A549 (cell line): ENCODE measurements at regions not wholly inside any gene's neighbourhood (a gene's known extent, or its start where the extent isn't known, plus 50 kb on each side); places are given as distances from the start of the nearest gene placed in this dataset.

ENCODE experiments used
- ATAC-seq, 2 experiments: fragments of 200-7000 bp in 1 of 2; fragments of >200 bp in 1 of 2; cut with Nextera tagmentation in 1 of 2; cut with Tn5 transposase in 1 of 2; 3 replicates each; pipeline versions ENCODE4 v1.8.0 to v1.9.1; 2018 to 2020; ENCODE audit warnings: mild to moderate bottlenecking in 1 of 2, moderate library complexity in 1 of 2
- CTCF ChIA-PET: fragments of 300-600 bp; sonication (Branson Sonifier 250); formaldehyde crosslinking; extraction: SDS; loops from one replicate; lab custom pipeline; 2021; ENCODE audit warnings: antibody characterized with exemption, inconsistent platforms; lab: Yijun Ruan, JAX
- POLR2A ChIA-PET: fragments of 350-600 bp; formaldehyde crosslinking; extraction: SDS; loops from one replicate; lab custom pipeline; 2021; ENCODE audit warnings: antibody characterized with exemption, inconsistent platforms; lab: Yijun Ruan, JAX
- DNase-seq, 2 experiments: peaks; one replicate each; pipeline versions ENCODE4 v3.0.0 to v3.0.0-alpha.2; 2011 to 2016; ENCODE audit warnings: low read depth in 1 of 2, low spot score in 1 of 2
- FAIRE-seq: peaks from 2 replicates; lab custom pipeline; 2011; peaks lifted over from hg19 to GRCh38; lab: Jason Lieb, UNC
- H3K27ac ChIP-seq, 2 experiments: fragments of >200 bp; sonication (Bioruptor Twin); formaldehyde crosslinking; 3 replicates each; pipeline ENCODE4 v1.5.1; 2016 to 2017
- H3K4me1 ChIP-seq: fragments of >200 bp; sonication (Bioruptor Twin); formaldehyde crosslinking; 3 replicates; pipeline ENCODE4 v1.6.1; 2016
- H3K4me2 ChIP-seq: fragments of >200 bp; sonication (Bioruptor Twin); formaldehyde crosslinking; 3 replicates; pipeline ENCODE4 v1.6.1; 2016
- H3K4me3 ChIP-seq: fragments of >200 bp; sonication (Bioruptor Twin); formaldehyde crosslinking; 3 replicates; pipeline ENCODE4 v1.5.1; 2016
- H3K9me3 ChIP-seq: fragments of >200 bp; sonication (Bioruptor Twin); formaldehyde crosslinking; 3 replicates; pipeline ENCODE4 v1.6.1; 2016
- BHLHE40 ChIP-seq: IDR thresholded peaks from 2 replicates; pipeline ENCODE4 v1.6.1; 2012; ENCODE audit warnings: low read depth, low read length, inconsistent platforms
- CBX8 ChIP-seq: fragments of 200-600 bp; sonication (generic); IDR thresholded peaks from 2 replicates; pipeline ENCODE4 v1.6.1; 2016
- CEBPB ChIP-seq, 2 experiments: fragments of >200 bp in 1 of 2; sonication (Bioruptor Twin) in 1 of 2; formaldehyde crosslinking in 1 of 2; IDR thresholded peaks; 2 replicates each; pipeline ENCODE4 v1.6.1; 2012 to 2016
- EHF ChIP-seq: fragments of 250-450 bp; sonication (Bioruptor Pico); IDR thresholded peaks from 2 replicates; pipeline ENCODE4 v1.5.0; 2020; ENCODE audit warnings: mild to moderate bottlenecking
- EHMT2 ChIP-seq: fragments of 200-600 bp; sonication (generic); IDR thresholded peaks from 2 replicates; pipeline ENCODE4 v1.6.1; 2016; ENCODE audit warnings: antibody characterized with exemption, low read depth, mild to moderate bottlenecking, moderate library complexity
- FOSB ChIP-seq: fragments of 250-450 bp; sonication (Bioruptor Pico); IDR thresholded peaks from 2 replicates; pipeline ENCODE4 v1.5.0; 2020; ENCODE audit warnings: mild to moderate bottlenecking, moderate library complexity
- FOSL2 ChIP-seq, 2 experiments: fragments of 450-650 bp in 1 of 2; fragments of >200 bp in 1 of 2; sonication (Bioruptor Twin) in 1 of 2; formaldehyde crosslinking; IDR thresholded peaks; 2 replicates each; pipeline versions ENCODE4 v1.5.0 to v1.6.1; 2016 to 2020; ENCODE audit warnings: mild to moderate bottlenecking in 1 of 2, moderate library complexity in 1 of 2
- FOXS1 ChIP-seq: fragments of 250-450 bp; sonication (Bioruptor Pico); IDR thresholded peaks from 2 replicates; pipeline ENCODE4 v1.5.0; 2020; ENCODE audit warnings: mild to moderate bottlenecking, moderate library complexity
- HDAC2 ChIP-seq: fragments of 200-600 bp; sonication (generic); IDR thresholded peaks from 2 replicates; pipeline ENCODE4 v1.6.1; 2016
- HEYL ChIP-seq: fragments of 250-450 bp; sonication (Bioruptor Pico); IDR thresholded peaks from 2 replicates; pipeline ENCODE4 v1.8.0; 2021; ENCODE audit warnings: mild to moderate bottlenecking, moderate library complexity
- HOXA7 ChIP-seq: fragments of 250-450 bp; sonication (Bioruptor Pico); IDR thresholded peaks from 2 replicates; pipeline ENCODE4 v1.5.0; 2020; ENCODE audit warnings: mild to moderate bottlenecking, moderate library complexity
- HOXB13 ChIP-seq: fragments of 250-450 bp; sonication (Bioruptor Pico); IDR thresholded peaks from 2 replicates; pipeline ENCODE4 v1.5.0; 2020; ENCODE audit warnings: low read depth, mild to moderate bottlenecking, moderate library complexity
- JUN ChIP-seq, 2 experiments: fragments of >200 bp; sonication (Bioruptor Twin); formaldehyde crosslinking; IDR thresholded peaks; 2 replicates in 1 of 2; 3 replicates in 1 of 2; pipeline ENCODE4 v1.6.1; 2016 to 2017
- JUNB ChIP-seq: fragments of >200 bp; sonication (Bioruptor Twin); formaldehyde crosslinking; IDR thresholded peaks from 2 replicates; pipeline ENCODE4 v1.6.1; 2016
- KDM5A ChIP-seq: fragments of 200-600 bp; sonication (generic); IDR thresholded peaks from 2 replicates; pipeline ENCODE4 v1.6.1; 2016; ENCODE audit warnings: antibody characterized with exemption, mild to moderate bottlenecking
- MYC ChIP-seq: IDR thresholded peaks from 2 replicates; pipeline ENCODE4 v1.6.1; 2012; ENCODE audit warnings: mild to moderate bottlenecking, inconsistent platforms, low read length, improper control_type of control experiment, borderline replicate concordance
- NPAS2 ChIP-seq: fragments of 250-450 bp; sonication (Bioruptor Pico); IDR thresholded peaks from 2 replicates; pipeline ENCODE4 v1.8.0; 2022; ENCODE audit warnings: mild to moderate bottlenecking, moderate library complexity, borderline replicate concordance
- POLR2A ChIP-seq: IDR thresholded peaks from 2 replicates; pipeline ENCODE4 v1.6.1; 2012; ENCODE audit warnings: mild to moderate bottlenecking, low read length
- POLR2AphosphoS2 ChIP-seq: conservative IDR thresholded peaks from 2 replicates; pipeline ENCODE4 v1.6.1; 2012; ENCODE audit warnings: low read length, improper control_type of control experiment, inconsistent platforms
- SREBF2 ChIP-seq: fragments of 450-650 bp; IDR thresholded peaks from 2 replicates; pipeline ENCODE4 v1.6.1; 2014; ENCODE audit warnings: mild to moderate bottlenecking, moderate library complexity
- TFCP2L1 ChIP-seq: fragments of 250-450 bp; sonication (Bioruptor Pico); IDR thresholded peaks from 2 replicates; pipeline ENCODE4 v1.5.0; 2021; ENCODE audit warnings: mild to moderate bottlenecking
- ZC3H11A ChIP-seq: fragments of 450-650 bp; IDR thresholded peaks from 2 replicates; pipeline ENCODE4 v1.6.1; 2014; ENCODE audit warnings: antibody characterized with exemption, mild to moderate bottlenecking
- ZSCAN20 ChIP-seq: fragments of 250-450 bp; sonication (Bioruptor Pico); IDR thresholded peaks from 2 replicates; pipeline ENCODE4 v1.8.0; 2022; ENCODE audit warnings: mild to moderate bottlenecking, moderate library complexity
- WGBS: methylation state at CpG from one replicate; pipeline ENCODE4 v1.1.6; 2017; ENCODE audit errors: missing lambda C conversion rate; 5-methylcytosine and 5-hydroxymethylcytosine counted together
- TF ChIP-seq, protein P1 (sequence below): IDR thresholded peaks from 2 replicates; pipeline ENCODE4 v1.6.1; 2012; ENCODE audit warnings: low read depth, borderline replicate concordance
- TF ChIP-seq, protein P2 (sequence below): fragments of 450-650 bp; IDR thresholded peaks from 2 replicates; pipeline ENCODE4 v1.6.1; 2014; ENCODE audit warnings: antibody characterized with exemption
- TF ChIP-seq, protein P3 (sequence below): fragments of 200-600 bp; sonication (generic); IDR thresholded peaks from 2 replicates; pipeline ENCODE4 v1.6.1; 2016; ENCODE audit warnings: antibody characterized with exemption, mild to moderate bottlenecking, moderate library complexity
- TF ChIP-seq, protein P4 (sequence below): IDR thresholded peaks from 2 replicates; pipeline ENCODE4 v1.6.1; 2012

DNA sequence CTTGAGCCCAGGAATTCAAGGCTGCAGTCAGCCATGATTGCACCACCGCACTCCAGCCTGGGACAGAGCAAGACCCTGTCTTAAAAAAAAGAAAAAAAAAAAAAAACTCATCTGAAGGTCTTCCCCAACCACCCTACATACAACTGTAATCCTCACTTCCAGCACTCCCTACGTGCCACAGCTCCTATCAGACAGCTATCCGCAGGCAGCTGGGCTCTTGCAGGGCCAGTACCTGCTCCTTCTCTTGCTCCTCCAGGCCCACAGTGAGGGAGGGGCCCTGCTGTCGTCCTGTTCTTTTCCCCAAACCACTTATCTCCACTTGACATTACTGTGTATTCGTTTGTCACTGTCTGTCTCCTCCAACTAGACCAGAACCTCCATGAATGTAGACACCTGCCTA, 156.1 kb upstream of the NECTIN1 start:
- Histone ChIP-seq H3K4me3 (no peak overlapping the region), H3K27ac (no peak overlapping the region), H3K9me3 (no peaks in the 10 kb centered on the region)
- ATAC-seq = no peak
- WGBS = 7% methylated on average over 5 of the region's 5 CpGs
- POLR2A ChIA-PET = no interaction called here
- TF ChIP-seq HEYL (CRISPR knock-in tag) (no peak), EHF (no peak), EHMT2 (no peak), FOSL2 (IDR thresholded peaks at IDR 0.05) (no peak), FOSL2 (CRISPR knock-in tag; IDR thresholded peaks at IDR 0.05) (no peak), FOXS1 (CRISPR knock-in tag) (no peak), HOXB13 (CRISPR knock-in tag) (no peak), KDM5A (no peak), BHLHE40 (no peak), CEBPB (IDR thresholded peaks at IDR 0.05) (no peak), POLR2AphosphoS2 (no peak), SREBF2 (no peak), FOSB (CRISPR knock-in tag) (no peak), MYC (no peak), JUNB (no peak), ZSCAN20 (CRISPR knock-in tag) (no peak)
- TF ChIP-seq, protein P1, sequence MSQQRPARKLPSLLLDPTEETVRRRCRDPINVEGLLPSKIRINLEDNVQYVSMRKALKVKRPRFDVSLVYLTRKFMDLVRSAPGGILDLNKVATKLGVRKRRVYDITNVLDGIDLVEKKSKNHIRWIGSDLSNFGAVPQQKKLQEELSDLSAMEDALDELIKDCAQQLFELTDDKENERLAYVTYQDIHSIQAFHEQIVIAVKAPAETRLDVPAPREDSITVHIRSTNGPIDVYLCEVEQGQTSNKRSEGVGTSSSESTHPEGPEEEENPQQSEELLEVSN = no peak
- TF ChIP-seq, protein P2, sequence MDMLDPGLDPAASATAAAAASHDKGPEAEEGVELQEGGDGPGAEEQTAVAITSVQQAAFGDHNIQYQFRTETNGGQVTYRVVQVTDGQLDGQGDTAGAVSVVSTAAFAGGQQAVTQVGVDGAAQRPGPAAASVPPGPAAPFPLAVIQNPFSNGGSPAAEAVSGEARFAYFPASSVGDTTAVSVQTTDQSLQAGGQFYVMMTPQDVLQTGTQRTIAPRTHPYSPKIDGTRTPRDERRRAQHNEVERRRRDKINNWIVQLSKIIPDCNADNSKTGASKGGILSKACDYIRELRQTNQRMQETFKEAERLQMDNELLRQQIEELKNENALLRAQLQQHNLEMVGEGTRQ = no peak
- TF ChIP-seq, protein P3, sequence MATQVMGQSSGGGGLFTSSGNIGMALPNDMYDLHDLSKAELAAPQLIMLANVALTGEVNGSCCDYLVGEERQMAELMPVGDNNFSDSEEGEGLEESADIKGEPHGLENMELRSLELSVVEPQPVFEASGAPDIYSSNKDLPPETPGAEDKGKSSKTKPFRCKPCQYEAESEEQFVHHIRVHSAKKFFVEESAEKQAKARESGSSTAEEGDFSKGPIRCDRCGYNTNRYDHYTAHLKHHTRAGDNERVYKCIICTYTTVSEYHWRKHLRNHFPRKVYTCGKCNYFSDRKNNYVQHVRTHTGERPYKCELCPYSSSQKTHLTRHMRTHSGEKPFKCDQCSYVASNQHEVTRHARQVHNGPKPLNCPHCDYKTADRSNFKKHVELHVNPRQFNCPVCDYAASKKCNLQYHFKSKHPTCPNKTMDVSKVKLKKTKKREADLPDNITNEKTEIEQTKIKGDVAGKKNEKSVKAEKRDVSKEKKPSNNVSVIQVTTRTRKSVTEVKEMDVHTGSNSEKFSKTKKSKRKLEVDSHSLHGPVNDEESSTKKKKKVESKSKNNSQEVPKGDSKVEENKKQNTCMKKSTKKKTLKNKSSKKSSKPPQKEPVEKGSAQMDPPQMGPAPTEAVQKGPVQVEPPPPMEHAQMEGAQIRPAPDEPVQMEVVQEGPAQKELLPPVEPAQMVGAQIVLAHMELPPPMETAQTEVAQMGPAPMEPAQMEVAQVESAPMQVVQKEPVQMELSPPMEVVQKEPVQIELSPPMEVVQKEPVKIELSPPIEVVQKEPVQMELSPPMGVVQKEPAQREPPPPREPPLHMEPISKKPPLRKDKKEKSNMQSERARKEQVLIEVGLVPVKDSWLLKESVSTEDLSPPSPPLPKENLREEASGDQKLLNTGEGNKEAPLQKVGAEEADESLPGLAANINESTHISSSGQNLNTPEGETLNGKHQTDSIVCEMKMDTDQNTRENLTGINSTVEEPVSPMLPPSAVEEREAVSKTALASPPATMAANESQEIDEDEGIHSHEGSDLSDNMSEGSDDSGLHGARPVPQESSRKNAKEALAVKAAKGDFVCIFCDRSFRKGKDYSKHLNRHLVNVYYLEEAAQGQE = no peak
- TF ChIP-seq, protein P4, sequence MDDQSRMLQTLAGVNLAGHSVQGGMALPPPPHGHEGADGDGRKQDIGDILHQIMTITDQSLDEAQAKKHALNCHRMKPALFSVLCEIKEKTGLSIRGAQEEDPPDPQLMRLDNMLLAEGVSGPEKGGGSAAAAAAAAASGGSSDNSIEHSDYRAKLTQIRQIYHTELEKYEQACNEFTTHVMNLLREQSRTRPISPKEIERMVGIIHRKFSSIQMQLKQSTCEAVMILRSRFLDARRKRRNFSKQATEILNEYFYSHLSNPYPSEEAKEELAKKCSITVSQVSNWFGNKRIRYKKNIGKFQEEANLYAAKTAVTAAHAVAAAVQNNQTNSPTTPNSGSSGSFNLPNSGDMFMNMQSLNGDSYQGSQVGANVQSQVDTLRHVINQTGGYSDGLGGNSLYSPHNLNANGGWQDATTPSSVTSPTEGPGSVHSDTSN = no peak
- TF ChIP-seq, all 56 proteins: peak for 0
- Histone ChIP-seq H3K4me1 (no peaks in the 10 kb centered on the region), H3K4me2 (no peak overlapping the region)
- FAIRE-seq (no peak), DNase-seq (no peak)
- CTCF ChIA-PET = no interaction called here

DNA sequence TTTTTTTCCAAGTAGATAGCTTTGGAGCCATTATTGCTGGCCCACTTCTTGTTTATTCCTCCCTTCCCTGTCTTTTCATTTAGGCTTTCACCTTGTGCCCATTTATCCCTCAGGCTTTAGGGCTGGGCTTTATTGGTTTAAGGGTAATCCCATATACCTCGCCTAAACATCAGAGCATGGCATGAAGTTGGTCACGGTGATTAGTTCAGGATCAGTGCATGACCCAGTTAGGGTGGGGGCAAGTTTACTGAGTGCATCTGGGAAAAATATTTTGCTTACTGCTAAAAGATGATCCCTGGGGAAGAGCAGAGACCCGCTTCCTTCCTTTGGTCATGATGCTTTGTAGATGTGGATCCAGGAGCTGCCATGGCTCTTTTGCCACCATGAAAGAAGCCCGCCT, 153.3 kb upstream of the NECTIN1 start:
- POLR2A ChIA-PET = no interaction called here
- DNase-seq = no peak
- H3K4me2 ChIP-seq = no peak overlapping the region
- H3K4me1 ChIP-seq = no peaks in the 10 kb centered on the region
- H3K4me3 ChIP-seq = no peak overlapping the region
- WGBS = 17% methylated on average over 4 of the region's 4 CpGs
- ATAC-seq = no peak
- CTCF ChIA-PET = no interaction called here
- H3K9me3 ChIP-seq = no peaks in the 10 kb centered on the region
- TF ChIP-seq FOSL2 (IDR thresholded peaks at IDR 0.05) (no peak), FOSL2 (CRISPR knock-in tag; IDR thresholded peaks at IDR 0.05) (no peak), SREBF2 (no peak), HDAC2 (no peak), MYC (no peak), HOXA7 (CRISPR knock-in tag) (no peak), JUN (IDR thresholded peaks at IDR 0.05) (no peak), FOXS1 (CRISPR knock-in tag) (no peak), BHLHE40 (no peak), POLR2AphosphoS2 (no peak), CEBPB (IDR thresholded peaks at IDR 0.05) (no peak), TFCP2L1 (CRISPR knock-in tag) (no peak), POLR2A (no peak), CBX8 (no peak), EHMT2 (no peak), ZC3H11A (no peak), JUNB (no peak), NPAS2 (CRISPR knock-in tag) (no peak)
- TF ChIP-seq, protein P3 = no peak
- no peak for FAIRE-seq
- no peak overlapping the region for H3K27ac ChIP-seq
